Neural cell (in vitro differentiated cells): ENCODE measurements at regions not wholly inside any gene's neighbourhood (a gene's known extent, or its start where the extent isn't known, plus 50 kb on each side); places are given as distances from the start of the nearest gene placed in this dataset.

Experiments used
- H2AFZ ChIP-seq: fragments of 200-600, 300-800 bp; sonication (generic), shearing (Covaris generic); 2 replicates; pipeline ENCODE4 v1.6.0; 2014; ENCODE audit warnings: low read depth, mild to moderate bottlenecking, antibody characterized with exemption, low read length, moderate library complexity
- H3F3A ChIP-seq: fragments of 200-600 bp; shearing (Covaris generic); 2 replicates; pipeline ENCODE4 v1.6.1; 2016; ENCODE audit warnings: mild to moderate bottlenecking, moderate library complexity, mixed read lengths, antibody characterized with exemption, low read length; ENCODE audit not compliant: insufficient read depth, poor library complexity, severe bottlenecking
- H3K27ac ChIP-seq: fragments of 200-600, 300-800 bp; sonication (generic), shearing (Covaris generic); 2 replicates; pipeline ENCODE4 v1.5.1; 2014; ENCODE audit warnings: mild to moderate bottlenecking, low read length, moderate library complexity
- H3K27me3 ChIP-seq: fragments of 300-800, 200-600 bp; sonication (generic), shearing (Covaris generic); 2 replicates; pipeline ENCODE4 v1.6.0; 2014; ENCODE audit warnings: mild to moderate bottlenecking, low read depth, low read length, moderate library complexity; ENCODE audit not compliant: insufficient read depth
- H3K36me3 ChIP-seq: fragments of 300-800, 200-600 bp; sonication (generic), shearing (Covaris generic); 2 replicates; pipeline ENCODE4 v1.5.1; 2014; ENCODE audit warnings: mild to moderate bottlenecking, antibody characterized with exemption, low read length, moderate library complexity; ENCODE audit not compliant: insufficient read depth
- H3K4me2 ChIP-seq: fragments of 300-800, 200-600 bp; sonication (generic), shearing (Covaris generic); 2 replicates; pipeline ENCODE4 v1.6.0; 2014; ENCODE audit warnings: mild to moderate bottlenecking, low read length
- H3K4me3 ChIP-seq: fragments of 300-800, 200-600 bp; sonication (generic), shearing (Covaris generic); 2 replicates; pipeline ENCODE4 v1.5.1; 2014; ENCODE audit warnings: mild to moderate bottlenecking, low read length, moderate library complexity
- H3K79me2 ChIP-seq: fragments of 200-600 bp; shearing (Covaris generic); replicated peaks from 2 replicates; pipeline ENCODE4 v1.6.0; 2014; ENCODE audit warnings: mild to moderate bottlenecking, low read length, moderate library complexity; ENCODE audit not compliant: insufficient read depth
- H3K9ac ChIP-seq: fragments of 300-800, 200-600 bp; sonication (generic), shearing (Covaris generic); 2 replicates; pipeline ENCODE4 v1.6.1; 2016; ENCODE audit warnings: mild to moderate bottlenecking, low read length, mixed read lengths
- H3K9me2 ChIP-seq: fragments of 200-600 bp; shearing (Covaris generic); 2 replicates; pipeline ENCODE4 v1.6.1; 2016; ENCODE audit warnings: mild to moderate bottlenecking, low read length, mixed read lengths; ENCODE audit not compliant: insufficient read depth
- H3K9me3 ChIP-seq: fragments of 200-600, 300-800 bp; sonication (generic), shearing (Covaris generic); 2 replicates; pipeline ENCODE4 v1.6.1; 2016; ENCODE audit warnings: mild to moderate bottlenecking, mixed run types, low read length, moderate library complexity, mixed read lengths
- H4K20me1 ChIP-seq: fragments of 200-600 bp; shearing (Covaris generic); 2 replicates; pipeline ENCODE4 v1.6.1; 2016; ENCODE audit warnings: mild to moderate bottlenecking, mixed run types; ENCODE audit not compliant: insufficient read depth
- EP300 ChIP-seq: fragments of 450-650 bp; conservative IDR thresholded peaks from 2 replicates; pipeline ENCODE4 v1.6.1; 2014; ENCODE audit warnings: antibody characterized with exemption, mild to moderate bottlenecking, moderate library complexity; ENCODE audit not compliant: poor library complexity, severe bottlenecking
- EZH2 ChIP-seq: fragments of 200-600, 300-800 bp; shearing (Covaris generic), sonication (generic); IDR thresholded peaks from 2 replicates; pipeline ENCODE4 v1.6.1; 2014; ENCODE audit warnings: antibody characterized with exemption, low read length, borderline replicate concordance, mild to moderate bottlenecking; ENCODE audit not compliant: insufficient read depth, poor library complexity, severe bottlenecking
- MXI1 ChIP-seq: fragments of 450-650 bp; conservative IDR thresholded peaks from 2 replicates; pipeline ENCODE4 v1.6.1; 2014; ENCODE audit warnings: antibody characterized with exemption, mild to moderate bottlenecking; ENCODE audit not compliant: poor library complexity, severe bottlenecking
- POLR2AphosphoS5 ChIP-seq: IDR thresholded peaks from 2 replicates; pipeline ENCODE4 v1.6.1; 2012
- RAD21 ChIP-seq: fragments of 450-650 bp; conservative IDR thresholded peaks from 2 replicates; pipeline ENCODE4 v1.6.1; 2014; ENCODE audit warnings: antibody characterized with exemption, mild to moderate bottlenecking, moderate library complexity
- SMC3 ChIP-seq: fragments of 450-650 bp; conservative IDR thresholded peaks from 2 replicates; pipeline ENCODE4 v1.6.1; 2014; ENCODE audit warnings: antibody characterized with exemption, mild to moderate bottlenecking, moderate library complexity; ENCODE audit not compliant: poor library complexity
- TAF1 ChIP-seq: IDR thresholded peaks from 2 replicates; pipeline ENCODE4 v1.6.1; 2012; ENCODE audit warnings: low read depth
- TF ChIP-seq, protein P1 (sequence below): fragments of 450-650 bp; IDR thresholded peaks from 2 replicates; pipeline ENCODE4 v1.5.1; 2014; ENCODE audit warnings: antibody characterized with exemption, mild to moderate bottlenecking, moderate library complexity; ENCODE audit not compliant: poor library complexity, severe bottlenecking
- TF ChIP-seq, protein P2 (sequence below): IDR thresholded peaks from 2 replicates; pipeline ENCODE4 v1.6.1; 2012; ENCODE audit warnings: borderline replicate concordance

DNA sequence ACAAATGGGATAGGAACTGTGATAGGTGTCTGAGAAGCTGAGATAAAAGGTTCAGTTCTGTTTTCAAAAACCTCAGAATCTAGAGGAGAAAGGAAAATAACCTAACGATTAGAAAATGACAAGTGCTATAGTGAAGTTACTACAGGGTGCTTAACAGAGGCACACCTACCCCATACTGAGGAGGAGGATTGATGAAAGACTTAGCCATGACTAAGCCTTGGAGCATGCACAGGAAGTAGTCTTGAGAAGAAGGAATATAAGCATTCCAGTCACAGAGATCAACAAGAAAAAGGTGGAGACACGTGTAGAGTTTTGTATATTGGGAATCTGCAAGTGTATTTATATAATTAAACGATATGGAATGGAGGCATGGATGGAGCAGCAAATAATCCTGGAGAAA is 1225.5 kb upstream of the CELF2 start:
- Histone ChIP-seq H3K4me2 (no peak overlapping the region), H3K9me3 (no peaks in the 10 kb centered on the region), H3K27ac (no peak overlapping the region), H3K36me3 (no peaks in the 10 kb centered on the region), H3K9me2 (no peaks in the 10 kb centered on the region), H3F3A (no peaks in the 10 kb centered on the region), H2AFZ (no peak overlapping the region), H3K4me3 (no peak overlapping the region), H3K9ac (no peak overlapping the region), H3K79me2 (no peaks in the 10 kb centered on the region), H4K20me1 (no peaks in the 10 kb centered on the region), H3K27me3 (no peaks in the 10 kb centered on the region)
- TF ChIP-seq TAF1 (no peak), SMC3 (no peak), POLR2AphosphoS5 (no peak), RAD21 (no peak), EZH2 (no peak), EP300 (no peak), MXI1 (no peak)
- TF ChIP-seq, protein P1, sequence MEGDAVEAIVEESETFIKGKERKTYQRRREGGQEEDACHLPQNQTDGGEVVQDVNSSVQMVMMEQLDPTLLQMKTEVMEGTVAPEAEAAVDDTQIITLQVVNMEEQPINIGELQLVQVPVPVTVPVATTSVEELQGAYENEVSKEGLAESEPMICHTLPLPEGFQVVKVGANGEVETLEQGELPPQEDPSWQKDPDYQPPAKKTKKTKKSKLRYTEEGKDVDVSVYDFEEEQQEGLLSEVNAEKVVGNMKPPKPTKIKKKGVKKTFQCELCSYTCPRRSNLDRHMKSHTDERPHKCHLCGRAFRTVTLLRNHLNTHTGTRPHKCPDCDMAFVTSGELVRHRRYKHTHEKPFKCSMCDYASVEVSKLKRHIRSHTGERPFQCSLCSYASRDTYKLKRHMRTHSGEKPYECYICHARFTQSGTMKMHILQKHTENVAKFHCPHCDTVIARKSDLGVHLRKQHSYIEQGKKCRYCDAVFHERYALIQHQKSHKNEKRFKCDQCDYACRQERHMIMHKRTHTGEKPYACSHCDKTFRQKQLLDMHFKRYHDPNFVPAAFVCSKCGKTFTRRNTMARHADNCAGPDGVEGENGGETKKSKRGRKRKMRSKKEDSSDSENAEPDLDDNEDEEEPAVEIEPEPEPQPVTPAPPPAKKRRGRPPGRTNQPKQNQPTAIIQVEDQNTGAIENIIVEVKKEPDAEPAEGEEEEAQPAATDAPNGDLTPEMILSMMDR = no peak
- TF ChIP-seq, protein P2, sequence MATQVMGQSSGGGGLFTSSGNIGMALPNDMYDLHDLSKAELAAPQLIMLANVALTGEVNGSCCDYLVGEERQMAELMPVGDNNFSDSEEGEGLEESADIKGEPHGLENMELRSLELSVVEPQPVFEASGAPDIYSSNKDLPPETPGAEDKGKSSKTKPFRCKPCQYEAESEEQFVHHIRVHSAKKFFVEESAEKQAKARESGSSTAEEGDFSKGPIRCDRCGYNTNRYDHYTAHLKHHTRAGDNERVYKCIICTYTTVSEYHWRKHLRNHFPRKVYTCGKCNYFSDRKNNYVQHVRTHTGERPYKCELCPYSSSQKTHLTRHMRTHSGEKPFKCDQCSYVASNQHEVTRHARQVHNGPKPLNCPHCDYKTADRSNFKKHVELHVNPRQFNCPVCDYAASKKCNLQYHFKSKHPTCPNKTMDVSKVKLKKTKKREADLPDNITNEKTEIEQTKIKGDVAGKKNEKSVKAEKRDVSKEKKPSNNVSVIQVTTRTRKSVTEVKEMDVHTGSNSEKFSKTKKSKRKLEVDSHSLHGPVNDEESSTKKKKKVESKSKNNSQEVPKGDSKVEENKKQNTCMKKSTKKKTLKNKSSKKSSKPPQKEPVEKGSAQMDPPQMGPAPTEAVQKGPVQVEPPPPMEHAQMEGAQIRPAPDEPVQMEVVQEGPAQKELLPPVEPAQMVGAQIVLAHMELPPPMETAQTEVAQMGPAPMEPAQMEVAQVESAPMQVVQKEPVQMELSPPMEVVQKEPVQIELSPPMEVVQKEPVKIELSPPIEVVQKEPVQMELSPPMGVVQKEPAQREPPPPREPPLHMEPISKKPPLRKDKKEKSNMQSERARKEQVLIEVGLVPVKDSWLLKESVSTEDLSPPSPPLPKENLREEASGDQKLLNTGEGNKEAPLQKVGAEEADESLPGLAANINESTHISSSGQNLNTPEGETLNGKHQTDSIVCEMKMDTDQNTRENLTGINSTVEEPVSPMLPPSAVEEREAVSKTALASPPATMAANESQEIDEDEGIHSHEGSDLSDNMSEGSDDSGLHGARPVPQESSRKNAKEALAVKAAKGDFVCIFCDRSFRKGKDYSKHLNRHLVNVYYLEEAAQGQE = no peak

DNA sequence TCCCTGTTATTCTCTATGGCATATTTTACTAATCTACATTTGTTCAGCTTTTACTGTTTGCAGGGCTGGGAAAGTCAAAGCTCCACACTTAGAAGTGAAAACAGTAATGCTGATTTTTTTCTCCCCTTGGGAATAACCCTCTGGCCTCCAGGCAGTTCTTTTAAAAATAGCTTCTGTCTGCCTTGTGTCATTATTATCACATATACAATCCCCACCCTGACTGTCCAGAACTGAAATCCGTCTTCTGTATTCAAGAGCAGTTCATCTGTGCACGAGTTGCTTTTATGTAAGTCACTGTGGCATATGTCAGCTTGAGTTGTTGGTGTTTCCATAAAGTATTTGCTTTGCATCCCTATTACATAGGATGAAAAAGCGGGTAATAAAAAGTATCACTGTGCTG is 1221.1 kb upstream of the CELF2 start:
- H3K4me2 ChIP-seq = no peak overlapping the region
- H4K20me1 ChIP-seq = no peaks in the 10 kb centered on the region
- H3F3A ChIP-seq = no peaks in the 10 kb centered on the region
- no peak overlapping the region for H3K4me3 ChIP-seq
- no peaks in the 10 kb centered on the region for H3K9me2 ChIP-seq
- no peaks in the 10 kb centered on the region for H3K79me2 ChIP-seq
- peak; percentile 52 for TF ChIP-seq EP300
- TF ChIP-seq EZH2 = no peak
- H3K27ac ChIP-seq = no peak overlapping the region
- no peaks in the 10 kb centered on the region for H3K36me3 ChIP-seq
- H3K9me3 ChIP-seq = no peaks in the 10 kb centered on the region
- no peak overlapping the region for H3K9ac ChIP-seq
- no peak overlapping the region for H2AFZ ChIP-seq
- no peaks in the 10 kb centered on the region for H3K27me3 ChIP-seq

DNA sequence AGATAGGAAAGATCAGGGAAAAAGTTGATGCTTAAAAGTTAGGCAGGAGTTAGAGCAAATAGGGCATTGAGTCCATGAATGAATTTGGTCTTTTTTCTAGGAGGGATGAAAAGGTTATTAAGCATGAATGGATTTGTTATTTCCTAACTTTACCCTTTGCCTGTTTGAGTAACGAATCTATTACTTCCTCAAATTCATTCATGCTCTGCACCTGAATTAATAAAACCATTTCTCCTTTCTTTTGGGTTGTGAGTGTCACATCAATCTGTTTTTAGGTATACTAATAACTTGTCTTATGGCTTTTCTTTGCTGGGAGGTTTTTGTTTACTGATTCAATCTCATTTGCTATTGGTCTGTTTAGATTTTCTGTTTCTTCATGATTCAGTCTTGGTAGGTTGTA is 1217.7 kb upstream of the CELF2 start:
- no peak overlapping the region for H3K9ac ChIP-seq
- H3F3A ChIP-seq = no peaks in the 10 kb centered on the region
- no peak overlapping the region for H2AFZ ChIP-seq

More for the DNA sequence above, 1217.7 kb upstream of the CELF2 start:
- Histone ChIP-seq H3K4me2 (no peak overlapping the region), H4K20me1 (no peaks in the 10 kb centered on the region), H3K36me3 (no peaks in the 10 kb centered on the region), H3K27ac (no peak overlapping the region), H3K9me3 (no peaks in the 10 kb centered on the region), H3K79me2 (no peaks in the 10 kb centered on the region), H3K27me3 (no peaks in the 10 kb centered on the region), H3K4me3 (no peak overlapping the region), H3K9me2 (no peaks in the 10 kb centered on the region)
- TF ChIP-seq, protein P2 = no peak
- no peak for TF ChIP-seq SMC3
